Prostate gland (tissue), 2 donors: ENCODE measurements at regions not wholly inside any gene's neighbourhood (a gene's known extent, or its start where the extent isn't known, plus 50 kb on each side); places are given as distances from the start of the nearest gene placed in this dataset.
"Not testable (repeated sequence)": the region's sequence is repeated elsewhere in the genome, so short reads cannot be mapped to it uniquely, and the experiment has no call there.

Experiments
- DNase-seq: peaks from one replicate; pipeline ENCODE4 v3.0.0-alpha.2; 2019; ENCODE audit warnings: low spot score
- H3K27ac ChIP-seq, 2 donors: fragments of 200-600 bp; sonication (generic); 2 replicates each; pipeline ENCODE4 v1.5.1; 2017 to 2019
- H3K27me3 ChIP-seq: fragments of 200-600 bp; sonication (generic); replicated peaks from 2 replicates; pipeline ENCODE4 v1.5.1; 2019; ENCODE audit not compliant: insufficient read depth
- H3K36me3 ChIP-seq, 2 donors: fragments of 200-600 bp; sonication (generic); 1 replicate in 1 of 2; 2 replicates in 1 of 2; pipeline versions ENCODE4 v1.5.1 to v1.8.1; 2017 to 2019
- H3K4me1 ChIP-seq: fragments of 200-600 bp; sonication (generic); replicated peaks from 2 replicates; pipeline ENCODE4 v1.5.1; 2019
- H3K4me3 ChIP-seq, 2 donors: fragments of 200-600 bp; sonication (generic); 2 replicates each; pipeline ENCODE4 v1.5.1; 2017 to 2019
- H3K9me3 ChIP-seq: fragments of 200-600 bp; sonication (generic); 2 replicates; pipeline ENCODE4 v1.5.1; 2017
- CTCF ChIP-seq, 4 experiments: fragments of 200-600 bp in 2 of 4; fragments of 450-650 bp in 2 of 4; sonication (generic) in 2 of 4; IDR thresholded peaks; 1 replicate in 3 of 4; 2 replicates in 1 of 4; pipeline ENCODE4 v1.5.1; 2016 to 2019; ENCODE audit warnings: antibody characterized with exemption in 4 of 4, mild to moderate bottlenecking in 2 of 4, moderate library complexity in 2 of 4
- POLR2A ChIP-seq: fragments of 450-650 bp; IDR thresholded peaks from one replicate; pipeline ENCODE4 v1.6.1; 2016; ENCODE audit warnings: antibody characterized with exemption, mild to moderate bottlenecking
- POLR2AphosphoS5 ChIP-seq: sonication (generic); formaldehyde crosslinking; IDR thresholded peaks from one replicate; pipeline ENCODE4 v1.6.1; 2017; ENCODE audit warnings: antibody characterized with exemption
- WGBS: methylation state at CpG from one replicate; pipeline ENCODE4 v1.1.5; 2018; 5-methylcytosine and 5-hydroxymethylcytosine counted together
- intact Hi-C: fragments of 100-400 bp; cut with DNase I; formaldehyde crosslinking; loops from one replicate; pipeline ENCODE4 v1.14.2; 2022

- no peaks in the 10 kb centered on the region for H3K4me1 ChIP-seq
- intact Hi-C loops = no loop called here
- H3K4me3 ChIP-seq = no peak overlapping the region
- 100% methylated on average over 1 of the region's 1 CpG for WGBS
- no peaks in the 10 kb centered on the region for H3K9me3 ChIP-seq
- H3K36me3 ChIP-seq = no peaks in the 10 kb centered on the region
- no peak for DNase-seq
- H3K27ac ChIP-seq = no peak overlapping the region
- TF ChIP-seq POLR2AphosphoS5 (no peak), POLR2A (no peak), CTCF (IDR thresholded peaks at IDR 0.05) (no peak)
- H3K27me3 ChIP-seq = no peaks in the 10 kb centered on the region
Measured at GRCh38 chr7:115572111-115572510, 458.5 kb downstream of the TFEC start.

- intact Hi-C loops = no loop called here
- WGBS = 82% methylated on average over 9 of the region's 9 CpGs
- H3K4me3 ChIP-seq = no peak overlapping the region
- H3K9me3 ChIP-seq = no peaks in the 10 kb centered on the region
- no peaks in the 10 kb centered on the region for H3K27me3 ChIP-seq
- H3K36me3 ChIP-seq = no peaks in the 10 kb centered on the region
- H3K4me1 ChIP-seq = no peaks in the 10 kb centered on the region
- DNase-seq = no peak
- no peak for TF ChIP-seq CTCF (IDR thresholded peaks at IDR 0.05)
- no peak for TF ChIP-seq POLR2A
- TF ChIP-seq POLR2AphosphoS5 = no peak
- H3K27ac ChIP-seq = no peak overlapping the region
Measured at GRCh38 chr7:115561335-115562110, 469.0 kb downstream of the TFEC start.

- Histone ChIP-seq H3K4me3 (no peak overlapping the region), H3K27me3 (no peaks in the 10 kb centered on the region), H3K36me3 (no peaks in the 10 kb centered on the region), H3K9me3 (no peaks in the 10 kb centered on the region), H3K27ac (no peak overlapping the region), H3K4me1 (no peaks in the 10 kb centered on the region)
- TF ChIP-seq POLR2AphosphoS5 = no peak
- no peak for TF ChIP-seq POLR2A
- peak in 1 of 4 experiments; percentile 11 for TF ChIP-seq CTCF (IDR thresholded peaks at IDR 0.05)
- intact Hi-C loops = no loop called here
- DNase-seq = no peak
- 92% methylated on average over 1 of the region's 1 CpG for WGBS
Measured at GRCh38 chr7:115559877-115560276, 470.7 kb downstream of the TFEC start.

- intact Hi-C loops = no loop called here
- Histone ChIP-seq H3K4me1 (no peaks in the 10 kb centered on the region), H3K9me3 (no peaks in the 10 kb centered on the region), H3K36me3 (no peaks in the 10 kb centered on the region), H3K4me3 (no peak overlapping the region), H3K27me3 (no peaks in the 10 kb centered on the region), H3K27ac (no peak overlapping the region)
- WGBS = 62% methylated on average over 1 of the region's 1 CpG
- no peak for TF ChIP-seq POLR2AphosphoS5
- TF ChIP-seq CTCF (IDR thresholded peaks at IDR 0.05) = no peak
- TF ChIP-seq POLR2A = no peak
- no peak for DNase-seq
Measured at GRCh38 chr7:115558161-115558560, 472.4 kb downstream of the TFEC start.

GRCh38 chr7:115557296-115557695 lies 473.3 kb downstream of the TFEC start:
- H3K9me3 ChIP-seq, H3K27me3 ChIP-seq, H3K4me1 ChIP-seq, H3K4me3 ChIP-seq, intact Hi-C loops, H3K27ac ChIP-seq, DNase-seq, H3K36me3 ChIP-seq: not testable (repeated sequence)
- WGBS = 94% methylated on average over 2 of the region's 2 CpGs
